IMR-90 (cell line): ENCODE measurements at regions not wholly inside any gene's neighbourhood (a gene's known extent, or its start where the extent isn't known, plus 50 kb on each side); places are given as distances from the start of the nearest gene placed in this dataset.

ENCODE experiments used
- ATAC-seq: fragments of 200-7000 bp; cut with Tn5 transposase; 2 replicates; pipeline ENCODE4 v1.9.1; 2020; ENCODE audit warnings: low read depth, mild to moderate bottlenecking, moderate library complexity
- BruUV-seq: library from RNA; stranded (reverse); fragments of 400-500 nt; replicated peaks from 2 replicates; lab custom pipeline; 2021; lab: Mats Ljungman, UMichigan
- CTCF ChIA-PET: fragments of 300-600 bp; formaldehyde crosslinking; extraction: SDS; loops from one replicate; lab custom pipeline; 2021; ENCODE audit warnings: antibody characterized with exemption; lab: Yijun Ruan, JAX
- POLR2A ChIA-PET: fragments of 300-600 bp; sonication (Branson Sonifier 250); formaldehyde crosslinking; loops from one replicate; lab custom pipeline; 2022; ENCODE audit warnings: antibody characterized with exemption; ENCODE audit not compliant: unreplicated experiment; lab: Charles Lee
- DNase-seq: peaks from one replicate; pipeline ENCODE4 v3.0.0; 2013
- H2AFZ ChIP-seq: replicated peaks from 2 replicates; pipeline ENCODE3; 2013; ENCODE audit warnings: low read length, mild to moderate bottlenecking; ENCODE audit not compliant: poor library complexity
- H2AK5ac ChIP-seq: 2 replicates; pipeline ENCODE4 v1.6.1; 2013; ENCODE audit warnings: low read depth, low read length, inconsistent platforms
- H2AK9ac ChIP-seq: replicated peaks from 2 replicates; pipeline ENCODE3; 2013; ENCODE audit warnings: mild to moderate bottlenecking, low read depth, low read length, moderate library complexity; ENCODE audit not compliant: poor library complexity
- H2BK120ac ChIP-seq: 2 replicates; pipeline ENCODE4 v1.6.1; 2013; ENCODE audit warnings: low read depth, low read length, inconsistent platforms
- H2BK15ac ChIP-seq: 3 replicates; pipeline ENCODE4 v1.6.1; 2013; ENCODE audit warnings: low read depth, low read length, inconsistent platforms
- H2BK20ac ChIP-seq: 2 replicates; pipeline ENCODE4 v1.6.1; 2013; ENCODE audit warnings: low read depth, mild to moderate bottlenecking, inconsistent platforms, low read length, moderate library complexity
- H2BK5ac ChIP-seq: 2 replicates; pipeline ENCODE4 v1.6.1; 2013; ENCODE audit warnings: mild to moderate bottlenecking, low read depth, low read length, inconsistent platforms; ENCODE audit not compliant: poor library complexity, severe bottlenecking
- H3K14ac ChIP-seq: replicated peaks from 2 replicates; pipeline ENCODE4 v1.6.1; 2013; ENCODE audit warnings: low read depth, low read length, inconsistent platforms
- H3K18ac ChIP-seq: 2 replicates; pipeline ENCODE4 v1.6.1; 2013; ENCODE audit warnings: low read depth, low read length, control low read depth
- H3K23ac ChIP-seq: 2 replicates; pipeline ENCODE4 v1.6.1; 2013; ENCODE audit warnings: low read depth, low read length, inconsistent platforms
- H3K27ac ChIP-seq: 2 replicates; pipeline ENCODE4 v1.5.1; 2013; ENCODE audit warnings: mild to moderate bottlenecking, control low read depth, low read length; ENCODE audit not compliant: insufficient read depth
- H3K27me3 ChIP-seq: 2 replicates; pipeline ENCODE4 v1.6.1; 2013; ENCODE audit warnings: low read length; ENCODE audit not compliant: control insufficient read depth, insufficient read depth
- H3K36me3 ChIP-seq: 2 replicates; pipeline ENCODE4 v1.6.1; 2013; ENCODE audit warnings: low read length, mixed read lengths; ENCODE audit not compliant: control insufficient read depth, insufficient read depth
- H3K4ac ChIP-seq: 2 replicates; pipeline ENCODE4 v1.6.1; 2013; ENCODE audit warnings: low read depth, low read length, inconsistent platforms
- H3K4me1 ChIP-seq: 2 replicates; pipeline ENCODE4 v1.6.1; 2013; ENCODE audit warnings: low read length, mixed read lengths; ENCODE audit not compliant: control insufficient read depth, insufficient read depth
- H3K4me2 ChIP-seq: 2 replicates; pipeline ENCODE4 v1.6.1; 2013; ENCODE audit warnings: low read depth, mild to moderate bottlenecking, control low read depth, low read length, moderate library complexity
- H3K4me3 ChIP-seq: 2 replicates; pipeline ENCODE4 v1.5.1; 2013; ENCODE audit warnings: low read depth, mild to moderate bottlenecking, control low read depth, low read length, moderate library complexity; ENCODE audit not compliant: insufficient read depth
- H3K56ac ChIP-seq: 2 replicates; pipeline ENCODE4 v1.6.1; 2013; ENCODE audit warnings: low read length, inconsistent platforms; ENCODE audit not compliant: insufficient read depth; ENCODE audit errors: extremely low read depth
- H3K79me1 ChIP-seq, 2 experiments: 2 replicates each; pipeline ENCODE4 v1.6.1; 2013; ENCODE audit warnings: low read length in 2 of 2, inconsistent platforms in 1 of 2, low read depth in 1 of 2
- H3K9ac ChIP-seq: 2 replicates; pipeline ENCODE4 v1.6.1; 2013; ENCODE audit warnings: low read depth, low read length, control low read depth
- H3K9me1 ChIP-seq: 2 replicates; pipeline ENCODE4 v1.6.1; 2013; ENCODE audit warnings: low read length, inconsistent platforms; ENCODE audit not compliant: insufficient read depth
- H3K9me3 ChIP-seq: 2 replicates; pipeline ENCODE4 v1.6.1; 2013; ENCODE audit warnings: low read length; ENCODE audit not compliant: control insufficient read depth, insufficient read depth
- H4K20me1 ChIP-seq: 2 replicates; pipeline ENCODE4 v1.6.1; 2013; ENCODE audit warnings: low read length, inconsistent platforms; ENCODE audit not compliant: insufficient read depth
- H4K5ac ChIP-seq: 2 replicates; pipeline ENCODE4 v1.6.1; 2013; ENCODE audit warnings: mild to moderate bottlenecking, low read depth, low read length, control low read depth
- H4K8ac ChIP-seq, 2 experiments: 2 replicates each; pipeline ENCODE4 v1.6.1; 2013; ENCODE audit warnings: low read depth in 2 of 2, low read length in 2 of 2, control low read depth in 1 of 2, inconsistent platforms in 1 of 2
- H4K91ac ChIP-seq: 2 replicates; pipeline ENCODE4 v1.6.1; 2013; ENCODE audit warnings: low read depth, low read length, inconsistent platforms; ENCODE audit not compliant: insufficient read depth
- BHLHE40 ChIP-seq: fragments of 150-350 bp; IDR thresholded peaks from 2 replicates; pipeline ENCODE4 v1.6.1; 2016; ENCODE audit warnings: mild to moderate bottlenecking, low read depth, low read length
- CEBPB ChIP-seq: IDR thresholded peaks from 2 replicates; pipeline ENCODE4 v1.6.1; 2012; ENCODE audit warnings: low read depth, low read length, improper control_type of control experiment
- CHD1 ChIP-seq: IDR thresholded peaks from 2 replicates; pipeline ENCODE4 v1.6.1; 2012; ENCODE audit warnings: low read depth, low read length, improper control_type of control experiment
- CTCF ChIP-seq: conservative IDR thresholded peaks from 2 replicates; pipeline ENCODE4 v1.5.1; 2012; ENCODE audit warnings: mild to moderate bottlenecking, low read depth, low read length, improper control_type of control experiment
- ELK1 ChIP-seq: fragments of 150-350 bp; IDR thresholded peaks from 2 replicates; pipeline ENCODE4 v1.6.1; 2016; ENCODE audit warnings: low read depth, mild to moderate bottlenecking, low read length, moderate library complexity, borderline replicate concordance
- FOS ChIP-seq: fragments of 150-350 bp; IDR thresholded peaks from 2 replicates; pipeline ENCODE4 v1.6.1; 2016; ENCODE audit warnings: low read depth, low read length
- MAFK ChIP-seq: IDR thresholded peaks from 2 replicates; pipeline ENCODE4 v1.6.1; 2012; ENCODE audit warnings: low read depth, low read length, improper control_type of control experiment
- MAZ ChIP-seq: IDR thresholded peaks from 2 replicates; pipeline ENCODE4 v1.6.1; 2012; ENCODE audit warnings: low read depth, mild to moderate bottlenecking, low read length, improper control_type of control experiment, moderate library complexity, borderline replicate concordance
- MXI1 ChIP-seq: IDR thresholded peaks from 2 replicates; pipeline ENCODE4 v1.6.1; 2012; ENCODE audit warnings: low read depth, mild to moderate bottlenecking, low read length, moderate library complexity, borderline replicate concordance
- NFE2L2 ChIP-seq: fragments of 150-350 bp; IDR thresholded peaks from 2 replicates; pipeline ENCODE4 v1.6.1; 2016; ENCODE audit warnings: low read depth, mild to moderate bottlenecking, low read length
- POLR2A ChIP-seq: IDR thresholded peaks from 2 replicates; pipeline ENCODE4 v1.6.1; 2012; ENCODE audit warnings: mild to moderate bottlenecking, low read depth, low read length
- RAD21 ChIP-seq: IDR thresholded peaks from 2 replicates; pipeline ENCODE4 v1.6.1; 2012; ENCODE audit warnings: low read length, improper control_type of control experiment
- RCOR1 ChIP-seq: IDR thresholded peaks from 2 replicates; pipeline ENCODE4 v1.6.1; 2012; ENCODE audit warnings: mild to moderate bottlenecking, low read length, improper control_type of control experiment; ENCODE audit not compliant: insufficient replicate concordance
- RFX5 ChIP-seq: IDR thresholded peaks from 2 replicates; pipeline ENCODE4 v1.8.0; 2012; ENCODE audit warnings: low read depth, mild to moderate bottlenecking, low read length, moderate library complexity
- SMC3 ChIP-seq: fragments of 150-350 bp; IDR thresholded peaks from 2 replicates; pipeline ENCODE4 v1.6.1; 2016; ENCODE audit warnings: low read depth, mild to moderate bottlenecking, antibody characterized with exemption, low read length, moderate library complexity
- USF2 ChIP-seq: fragments of 150-350 bp; IDR thresholded peaks from 2 replicates; pipeline ENCODE4 v1.6.1; 2017; ENCODE audit warnings: mild to moderate bottlenecking, antibody characterized with exemption, low read length, low read depth
- WGBS, 2 experiments: methylation state at CpG; one replicate each; pipeline versions ENCODE4 v1.1.5 to v1.1.7; 2013; ENCODE audit warnings: missing lambda C conversion rate in 2 of 2; ENCODE audit not compliant: insufficient read length in 1 of 2; ENCODE audit errors: extremely low coverage in 2 of 2; 5-methylcytosine and 5-hydroxymethylcytosine counted together
- dilution Hi-C: fragments of 300-500 bp; cut with HindIII; formaldehyde crosslinking; loops from one replicate; pipeline ENCODE4 v1.14.3; 2018; ENCODE audit warnings: low sequenced_read_pairs; ENCODE audit not compliant: unreplicated experiment
- in situ Hi-C: fragments of 300-500 bp; cut with MboI; formaldehyde crosslinking; loops from 3 replicates; pipeline ENCODE4 v1.14.3; 2019; ENCODE audit warnings: low sequenced_read_pairs, inconsistent platforms, mixed read lengths
- intact Hi-C: fragments of 100-400 bp; cut with micrococcal nuclease; formaldehyde crosslinking; loops from 2 replicates; pipeline ENCODE4 v1.10.0; 2022

GRCh38 chr9:120258096-120258495 lies 321.9 kb downstream of the CDK5RAP2 start:
- no TSS peak for BruUV-seq
- Histone ChIP-seq H3K9me1 (no peaks in the 10 kb centered on the region), H4K91ac (no peak overlapping the region), H3K9me3 (no peaks in the 10 kb centered on the region), H4K5ac (no peak overlapping the region), H3K79me1 (no peaks in the 10 kb centered on the region), H4K8ac (no peak overlapping the region), H3K27ac (no peak overlapping the region), H3K56ac (no peak overlapping the region), H2AK9ac (no peak overlapping the region), H3K14ac (no peak overlapping the region), H2BK5ac (no peak overlapping the region), H3K4ac (no peak overlapping the region), H2AFZ (no peak overlapping the region), H3K18ac (no peak overlapping the region), H3K27me3 (no peaks in the 10 kb centered on the region), H3K36me3 (no peaks in the 10 kb centered on the region), H2BK120ac (no peak overlapping the region), H2BK15ac (no peak overlapping the region), H3K23ac (no peak overlapping the region), H3K9ac (no peak overlapping the region), H2AK5ac (no peak overlapping the region), H4K20me1 (no peaks in the 10 kb centered on the region), H3K4me2 (no peak overlapping the region), H3K4me3 (no peak overlapping the region), H3K4me1 (no peaks in the 10 kb centered on the region), H2BK20ac (no peak overlapping the region)
- dilution Hi-C loops (no loop called here), intact Hi-C loops (no loop called here), in situ Hi-C loops (no loop called here)
- POLR2A ChIA-PET: no interaction called here
- ATAC-seq: no peak
- no CpG with 5 or more reads among the region's 3 CpGs for WGBS, 2 experiments
- CTCF ChIA-PET: no interaction called here
- DNase-seq: no peak
- TF ChIP-seq MAZ: no peak
- TF ChIP-seq USF2: no peak
- no peak for TF ChIP-seq FOS
- no peak for TF ChIP-seq MAFK
- TF ChIP-seq SMC3: no peak
- TF ChIP-seq ELK1: no peak
- TF ChIP-seq RCOR1: no peak
- no peak for TF ChIP-seq RFX5
- TF ChIP-seq CHD1: no peak
- TF ChIP-seq MXI1: no peak
- no peak for TF ChIP-seq BHLHE40
- no peak for TF ChIP-seq RAD21
- no peak for TF ChIP-seq CEBPB
- TF ChIP-seq POLR2A: no peak
- TF ChIP-seq NFE2L2: no peak
- no peak for TF ChIP-seq CTCF
